Lower leg skin (tissue), 3 donors: ENCODE measurements at regions not wholly inside any gene's neighbourhood (a gene's known extent, or its start where the extent isn't known, plus 50 kb on each side); places are given as distances from the start of the nearest gene placed in this dataset.

Source experiments
- POLR2A ChIP-seq, 2 donors: fragments of 450-650 bp; IDR thresholded peaks; one replicate each; pipeline ENCODE4 v1.6.1; 2016 to 2017; ENCODE audit warnings: antibody characterized with exemption in 2 of 2, mild to moderate bottlenecking in 1 of 2, moderate library complexity in 1 of 2
- TF ChIP-seq, protein P1 (sequence below), 3 donors: fragments of 450-650 bp; IDR thresholded peaks; one replicate each; pipeline ENCODE4 v1.5.1; 2016; ENCODE audit warnings: antibody characterized with exemption in 3 of 3, mild to moderate bottlenecking in 3 of 3, moderate library complexity in 2 of 3

DNA sequence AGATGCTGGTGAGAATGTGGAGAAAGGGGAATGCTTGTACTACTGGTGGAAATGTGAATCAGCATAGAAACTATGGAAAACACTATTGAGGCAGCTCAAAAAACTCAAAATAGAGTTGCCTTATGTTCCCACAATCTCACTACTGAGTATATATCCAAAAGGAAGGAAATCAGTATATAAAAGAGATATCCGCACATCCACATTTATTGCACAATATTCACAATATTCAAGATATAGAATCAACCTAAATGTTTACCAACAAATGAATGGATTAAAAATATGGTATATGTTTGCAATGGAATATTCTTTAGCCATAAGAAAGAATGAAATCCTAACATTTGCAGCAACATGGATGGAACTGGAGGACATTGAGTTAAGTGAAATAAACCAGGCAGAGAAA lies 686.8 kb downstream of the OTOL1 start:
- TF ChIP-seq, protein P1, sequence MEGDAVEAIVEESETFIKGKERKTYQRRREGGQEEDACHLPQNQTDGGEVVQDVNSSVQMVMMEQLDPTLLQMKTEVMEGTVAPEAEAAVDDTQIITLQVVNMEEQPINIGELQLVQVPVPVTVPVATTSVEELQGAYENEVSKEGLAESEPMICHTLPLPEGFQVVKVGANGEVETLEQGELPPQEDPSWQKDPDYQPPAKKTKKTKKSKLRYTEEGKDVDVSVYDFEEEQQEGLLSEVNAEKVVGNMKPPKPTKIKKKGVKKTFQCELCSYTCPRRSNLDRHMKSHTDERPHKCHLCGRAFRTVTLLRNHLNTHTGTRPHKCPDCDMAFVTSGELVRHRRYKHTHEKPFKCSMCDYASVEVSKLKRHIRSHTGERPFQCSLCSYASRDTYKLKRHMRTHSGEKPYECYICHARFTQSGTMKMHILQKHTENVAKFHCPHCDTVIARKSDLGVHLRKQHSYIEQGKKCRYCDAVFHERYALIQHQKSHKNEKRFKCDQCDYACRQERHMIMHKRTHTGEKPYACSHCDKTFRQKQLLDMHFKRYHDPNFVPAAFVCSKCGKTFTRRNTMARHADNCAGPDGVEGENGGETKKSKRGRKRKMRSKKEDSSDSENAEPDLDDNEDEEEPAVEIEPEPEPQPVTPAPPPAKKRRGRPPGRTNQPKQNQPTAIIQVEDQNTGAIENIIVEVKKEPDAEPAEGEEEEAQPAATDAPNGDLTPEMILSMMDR (IDR thresholded peaks at IDR 0.05) = no peak
- no peak for TF ChIP-seq POLR2A (IDR thresholded peaks at IDR 0.05)
